Caco-2 (cell line): ENCODE measurements at regions not wholly inside any gene's neighbourhood (a gene's known extent, or its start where the extent isn't known, plus 50 kb on each side); places are given as distances from the start of the nearest gene placed in this dataset.

Source experiments
- BruUV-seq: library from RNA; stranded (reverse); fragments of 400-500 nt; replicated peaks from 2 replicates; lab custom pipeline; 2021; lab: Mats Ljungman, UMichigan
- CTCF ChIA-PET: fragments of 300-600 bp; sonication (Branson Sonifier 250); formaldehyde crosslinking; loops from one replicate; lab custom pipeline; 2022; ENCODE audit warnings: antibody characterized with exemption; lab: Charles Lee
- POLR2A ChIA-PET: fragments of 300-600 bp; sonication (Branson Sonifier 250); formaldehyde crosslinking; loops from one replicate; lab custom pipeline; 2022; ENCODE audit warnings: antibody characterized with exemption; lab: Charles Lee
- DNase-seq, 2 experiments: peaks; one replicate each; pipeline versions ENCODE4 v3.0.0 to v3.0.0-alpha.2; 2020 to 2022
- H3K27me3 ChIP-seq: replicated peaks from 2 replicates; pipeline ENCODE4 v1.6.0; 2011; ENCODE audit warnings: low read length; ENCODE audit not compliant: control insufficient read depth, insufficient read depth
- H3K36me3 ChIP-seq: 2 replicates; pipeline ENCODE4 v1.5.1; 2011; ENCODE audit warnings: low read length; ENCODE audit not compliant: control insufficient read depth, insufficient read depth
- H3K4me1 ChIP-seq: fragments of 250-450 bp; sonication (Bioruptor Pico); 2 replicates; pipeline ENCODE4 v1.5.1; 2020; ENCODE audit warnings: mild to moderate bottlenecking
- H3K4me3 ChIP-seq: 2 replicates; pipeline ENCODE4 v1.5.1; 2011; ENCODE audit warnings: low read depth, mild to moderate bottlenecking, control low read depth, low read length
- H3K9me3 ChIP-seq: fragments of 250-450 bp; sonication (Bioruptor Pico); 2 replicates; pipeline ENCODE4 v1.5.1; 2020; ENCODE audit warnings: mild to moderate bottlenecking, moderate library complexity
- H3K27ac Mint-ChIP-seq: one replicate; pipeline ENCODE4 v1.8.0; 2022; ENCODE audit warnings: mixed read lengths; ENCODE audit not compliant: unreplicated experiment
- H3K27me3 Mint-ChIP-seq: one replicate; pipeline ENCODE4 v1.8.0; 2022; ENCODE audit warnings: mixed read lengths; ENCODE audit not compliant: insufficient read depth, unreplicated experiment
- H3K36me3 Mint-ChIP-seq: one replicate; pipeline ENCODE4 v1.8.0; 2022; ENCODE audit warnings: mild to moderate bottlenecking, mixed read lengths; ENCODE audit not compliant: insufficient read depth, unreplicated experiment
- H3K4me1 Mint-ChIP-seq: one replicate; pipeline ENCODE4 v1.8.0; 2022; ENCODE audit warnings: low read depth, mixed read lengths; ENCODE audit not compliant: unreplicated experiment
- H3K4me3 Mint-ChIP-seq: one replicate; pipeline ENCODE4 v1.8.0; 2022; ENCODE audit warnings: mild to moderate bottlenecking, moderate library complexity, mixed read lengths; ENCODE audit not compliant: unreplicated experiment
- H3K9me3 Mint-ChIP-seq: one replicate; pipeline ENCODE4 v1.8.0; 2022; ENCODE audit warnings: mixed read lengths; ENCODE audit not compliant: unreplicated experiment
- intact Hi-C: fragments of 100-400 bp; cut with micrococcal nuclease; formaldehyde crosslinking; loops from one replicate; pipeline ENCODE4 v1.10.0; 2022; ENCODE audit not compliant: unreplicated experiment
- TF ChIP-seq, protein P1 (sequence below), 2 experiments: fragments of 200-600 bp in 1 of 2; IDR thresholded peaks; 1 replicate in 1 of 2; 2 replicates in 1 of 2; pipeline versions ENCODE4 v1.5.1 to v1.8.0; 2011 to 2022; ENCODE audit warnings: antibody characterized with exemption in 1 of 2, control low read depth in 1 of 2, inconsistent platforms in 1 of 2, low read depth in 1 of 2, low read length in 1 of 2, mild to moderate bottlenecking in 1 of 2, moderate library complexity in 1 of 2; ENCODE audit not compliant: insufficient read depth in 1 of 2, severe bottlenecking in 1 of 2, unreplicated experiment in 1 of 2

DNA sequence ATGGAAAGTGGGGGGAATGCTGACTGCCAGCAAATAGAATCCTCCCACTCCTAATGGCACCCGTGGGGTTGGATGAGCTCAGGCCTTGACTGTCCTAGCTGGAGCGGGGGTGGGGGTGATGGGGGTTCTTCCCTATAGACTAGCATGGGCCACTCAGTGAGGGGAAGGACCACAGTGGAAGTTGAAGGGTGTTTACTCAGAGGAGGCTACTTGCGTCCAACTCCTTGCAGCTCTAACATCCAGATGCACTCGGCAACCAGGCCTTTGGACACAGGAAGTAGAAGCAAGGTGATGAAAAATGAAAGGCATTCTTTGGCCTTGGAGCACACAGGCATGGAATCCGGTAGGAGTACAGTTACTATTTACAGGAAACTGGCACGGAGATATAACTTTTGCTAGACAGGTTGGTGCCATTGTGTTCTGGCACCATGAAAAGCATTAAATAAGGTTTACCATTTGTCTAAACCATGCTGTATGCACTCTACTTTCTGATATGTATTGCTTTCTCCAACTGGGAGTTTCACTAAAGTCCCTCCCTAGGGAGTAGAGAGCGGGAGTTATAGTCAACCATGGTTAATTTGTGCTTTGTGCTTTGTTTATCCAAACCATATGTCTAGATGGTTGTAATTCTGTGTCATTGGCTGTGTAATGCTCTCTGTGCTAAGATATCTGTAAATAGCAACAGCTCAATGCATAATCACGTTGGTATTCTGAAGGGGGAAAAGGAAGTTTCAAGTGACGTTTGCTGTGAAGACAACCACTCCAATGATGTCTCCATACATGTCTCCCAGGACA is 125.3 kb downstream of the TSHZ3 start:
- Histone ChIP-seq H3K4me1 (no peaks in the 10 kb centered on the region), H3K27me3 (no peaks in the 10 kb centered on the region), H3K9me3 (no peaks in the 10 kb centered on the region; the same call in 1 of the 2 replicates), H3K4me3 (no peak overlapping the region), H3K36me3 (no peaks in the 10 kb centered on the region)
- CTCF ChIA-PET: no interaction called here
- BruUV-seq: no TSS peak
- Mint-ChIP-seq H3K4me3 (no peak overlapping the region), H3K4me1 (no peaks in the 10 kb centered on the region), H3K27me3 (peaks cover 3% of the 10 kb centered on the region), H3K9me3 (peaks cover 42% of the 10 kb centered on the region), H3K27ac (no peak overlapping the region), H3K36me3 (no peaks in the 10 kb centered on the region)
- POLR2A ChIA-PET: no interaction called here
- intact Hi-C loops: no loop called here
- TF ChIP-seq, protein P1, sequence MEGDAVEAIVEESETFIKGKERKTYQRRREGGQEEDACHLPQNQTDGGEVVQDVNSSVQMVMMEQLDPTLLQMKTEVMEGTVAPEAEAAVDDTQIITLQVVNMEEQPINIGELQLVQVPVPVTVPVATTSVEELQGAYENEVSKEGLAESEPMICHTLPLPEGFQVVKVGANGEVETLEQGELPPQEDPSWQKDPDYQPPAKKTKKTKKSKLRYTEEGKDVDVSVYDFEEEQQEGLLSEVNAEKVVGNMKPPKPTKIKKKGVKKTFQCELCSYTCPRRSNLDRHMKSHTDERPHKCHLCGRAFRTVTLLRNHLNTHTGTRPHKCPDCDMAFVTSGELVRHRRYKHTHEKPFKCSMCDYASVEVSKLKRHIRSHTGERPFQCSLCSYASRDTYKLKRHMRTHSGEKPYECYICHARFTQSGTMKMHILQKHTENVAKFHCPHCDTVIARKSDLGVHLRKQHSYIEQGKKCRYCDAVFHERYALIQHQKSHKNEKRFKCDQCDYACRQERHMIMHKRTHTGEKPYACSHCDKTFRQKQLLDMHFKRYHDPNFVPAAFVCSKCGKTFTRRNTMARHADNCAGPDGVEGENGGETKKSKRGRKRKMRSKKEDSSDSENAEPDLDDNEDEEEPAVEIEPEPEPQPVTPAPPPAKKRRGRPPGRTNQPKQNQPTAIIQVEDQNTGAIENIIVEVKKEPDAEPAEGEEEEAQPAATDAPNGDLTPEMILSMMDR (IDR thresholded peaks at IDR 0.05; ENCODE audit: insufficient read depth in 1 of 2, low read depth in 1 of 2, low read length in 1 of 2, severe bottlenecking in 1 of 2, unreplicated experiment in 1 of 2): no peak
- no peak for DNase-seq

DNA sequence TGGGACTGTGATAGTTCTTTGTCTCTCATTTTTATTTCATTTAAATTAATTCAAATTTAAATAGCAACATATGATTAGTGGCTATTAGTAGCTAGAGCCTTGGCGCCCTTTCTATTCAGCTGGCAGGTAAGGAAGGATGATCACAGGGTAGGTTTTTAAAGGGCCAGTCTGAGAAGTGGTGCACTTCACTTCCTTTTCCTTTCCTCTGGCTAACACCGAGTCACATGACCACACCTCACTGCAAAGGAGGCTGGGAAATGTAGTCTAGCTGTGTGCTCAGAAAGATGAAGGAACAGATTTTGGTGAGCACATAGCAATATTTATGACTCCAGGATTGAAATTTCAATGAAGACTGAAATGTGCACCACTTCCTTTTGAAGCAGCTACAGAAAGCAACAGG is 128.7 kb downstream of the TSHZ3 start:
- H3K4me1 ChIP-seq: no peaks in the 10 kb centered on the region
- intact Hi-C loops: no loop called here
- Mint-ChIP-seq H3K9me3 (peaks cover 25% of the 10 kb centered on the region), H3K27ac (no peak overlapping the region), H3K4me3 (no peak overlapping the region), H3K4me1 (no peaks in the 10 kb centered on the region), H3K36me3 (no peaks in the 10 kb centered on the region), H3K27me3 (no peaks in the 10 kb centered on the region)
- TF ChIP-seq, protein P1 (IDR thresholded peaks at IDR 0.05; ENCODE audit: insufficient read depth in 1 of 2, low read depth in 1 of 2, low read length in 1 of 2, severe bottlenecking in 1 of 2, unreplicated experiment in 1 of 2): no peak
- BruUV-seq: no TSS peak
- ChIA-PET POLR2A (no interaction called here), CTCF (no interaction called here)
- no peaks in the 10 kb centered on the region for H3K27me3 ChIP-seq
- no peaks in the 10 kb centered on the region; the same call in 1 of the 2 replicates for H3K9me3 ChIP-seq
- DNase-seq: no peak
- no peaks in the 10 kb centered on the region for H3K36me3 ChIP-seq
- H3K4me3 ChIP-seq: no peak overlapping the region

DNA sequence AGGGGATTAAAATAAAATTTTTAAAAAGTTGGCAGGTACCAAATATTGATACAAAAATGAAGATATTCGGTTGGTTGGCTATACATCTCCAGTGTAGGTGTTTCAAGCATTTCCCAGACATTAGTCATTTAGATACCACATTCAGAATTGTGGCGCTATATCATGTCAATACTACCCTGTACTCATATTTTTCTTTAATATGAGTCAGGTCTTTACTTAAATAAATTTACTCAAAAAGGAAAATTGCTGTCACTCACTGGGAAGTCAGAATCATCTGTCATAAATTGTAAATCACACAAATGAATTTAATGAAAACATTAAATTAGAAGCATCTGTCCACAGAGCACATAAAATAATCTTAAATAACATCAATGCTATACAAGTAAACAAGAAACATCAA is 134.2 kb downstream of the TSHZ3 start:
- Histone ChIP-seq H3K4me1 (no peaks in the 10 kb centered on the region), H3K36me3 (no peaks in the 10 kb centered on the region), H3K4me3 (no peak overlapping the region), H3K9me3 (no peaks in the 10 kb centered on the region; the same call in 1 of the 2 replicates), H3K27me3 (no peaks in the 10 kb centered on the region)
- Mint-ChIP-seq H3K27ac (no peak overlapping the region), H3K4me3 (no peak overlapping the region), H3K4me1 (no peaks in the 10 kb centered on the region), H3K9me3 (peaks cover 5% of the 10 kb centered on the region), H3K36me3 (no peaks in the 10 kb centered on the region), H3K27me3 (peaks cover 5% of the 10 kb centered on the region)
- DNase-seq: no peak
- TF ChIP-seq, protein P1 (IDR thresholded peaks at IDR 0.05; ENCODE audit: insufficient read depth in 1 of 2, low read depth in 1 of 2, low read length in 1 of 2, severe bottlenecking in 1 of 2, unreplicated experiment in 1 of 2): no peak
- ChIA-PET CTCF (no interaction called here), POLR2A (no interaction called here)
- BruUV-seq: no TSS peak
- intact Hi-C loops: no loop called here
